H1 (cell line): ENCODE measurements at regions not wholly inside any gene's neighbourhood (a gene's known extent, or its start where the extent isn't known, plus 50 kb on each side); places are given as distances from the start of the nearest gene placed in this dataset.

Source experiments
- CTCF ChIA-PET: fragments of 300-600 bp; sonication (Branson Sonifier 250); formaldehyde crosslinking; loops from one replicate; lab custom pipeline; 2021; ENCODE audit not compliant: partially characterized antibody; lab: Charles Lee
- POLR2A ChIA-PET: fragments of 300-600 bp; sonication (Branson Sonifier 250); formaldehyde crosslinking; loops from one replicate; lab custom pipeline; 2021; ENCODE audit warnings: inconsistent platforms; ENCODE audit not compliant: partially characterized antibody; lab: Charles Lee
- DNase-seq, 2 experiments: peaks; one replicate each; pipeline versions ENCODE4 v3.0.0 to v3.0.0-alpha.2; 2010 to 2022; ENCODE audit warnings: low spot score in 2 of 2, low read depth in 1 of 2, mixed read lengths in 1 of 2
- FAIRE-seq: peaks from 2 replicates; lab custom pipeline; 2011; peaks lifted over from hg19 to GRCh38; lab: Jason Lieb, UNC
- H2AFZ ChIP-seq: 2 replicates; pipeline ENCODE4 v1.8.1; 2012; ENCODE audit warnings: low read length, inconsistent platforms
- H2AK5ac ChIP-seq: 2 replicates; pipeline ENCODE4 v1.6.1; 2013; ENCODE audit warnings: low read depth, low read length
- H2BK120ac ChIP-seq: replicated peaks from 2 replicates; pipeline ENCODE3; 2013; ENCODE audit warnings: low read depth, low read length, inconsistent platforms
- H2BK12ac ChIP-seq: 2 replicates; pipeline ENCODE4 v1.6.1; 2013; ENCODE audit warnings: low read depth, low read length
- H2BK15ac ChIP-seq: 2 replicates; pipeline ENCODE4 v1.6.1; 2013; ENCODE audit warnings: low read length
- H2BK20ac ChIP-seq: 2 replicates; pipeline ENCODE4 v1.6.1; 2013; ENCODE audit warnings: low read length
- H2BK5ac ChIP-seq: 2 replicates; pipeline ENCODE4 v1.6.1; 2013; ENCODE audit warnings: low read depth, low read length
- H3K14ac ChIP-seq: 2 replicates; pipeline ENCODE4 v1.6.1; 2013; ENCODE audit warnings: inconsistent platforms; ENCODE audit not compliant: insufficient read length
- H3K18ac ChIP-seq: 2 replicates; pipeline ENCODE4 v1.6.1; 2013; ENCODE audit warnings: low read length; ENCODE audit errors: extremely low read depth
- H3K23ac ChIP-seq: 2 replicates; pipeline ENCODE4 v1.6.1; 2013; ENCODE audit warnings: inconsistent platforms; ENCODE audit not compliant: insufficient read length
- H3K23me2 ChIP-seq: 2 replicates; pipeline ENCODE4 v1.6.1; 2013; ENCODE audit warnings: low read depth, low read length
- H3K27ac ChIP-seq: 2 replicates; pipeline ENCODE4 v1.6.1; 2011; ENCODE audit warnings: low read depth, low read length, inconsistent platforms
- H3K27me3 ChIP-seq, 4 experiments: replicated peaks in 1 of 4; 1 replicate in 1 of 4; 2 replicates in 3 of 4; pipeline versions ENCODE4 v1.6.1 to v1.8.1; 2011 to 2013; ENCODE audit warnings: low read length in 3 of 4, mild to moderate bottlenecking in 3 of 4, inconsistent platforms in 2 of 4, mixed read lengths in 2 of 4, moderate library complexity in 1 of 4; ENCODE audit not compliant: control insufficient read depth in 3 of 4, insufficient read depth in 3 of 4; ENCODE audit errors: extremely low read depth in 1 of 4
- H3K36me3 ChIP-seq, 4 experiments: 2 replicates each; pipeline versions ENCODE4 v1.6.1 to v1.8.1; 2011 to 2013; ENCODE audit warnings: mild to moderate bottlenecking in 4 of 4, low read length in 3 of 4, moderate library complexity in 2 of 4, control low read depth in 1 of 4, inconsistent platforms in 1 of 4; ENCODE audit not compliant: insufficient read depth in 4 of 4, control insufficient read depth in 2 of 4
- H3K4ac ChIP-seq: replicated peaks from 2 replicates; pipeline ENCODE3; 2013; ENCODE audit warnings: low read length, low read depth, mixed read lengths, inconsistent platforms; ENCODE audit not compliant: insufficient read length
- H3K4me1 ChIP-seq, 4 experiments: replicated peaks in 1 of 4; 1 replicate in 1 of 4; 2 replicates in 3 of 4; pipeline versions ENCODE4 v1.6.1 to v1.8.1; 2011 to 2013; ENCODE audit warnings: low read length in 3 of 4, inconsistent platforms in 2 of 4, mixed read lengths in 1 of 4; ENCODE audit not compliant: insufficient read depth in 4 of 4, control insufficient read depth in 3 of 4
- H3K4me2 ChIP-seq, 2 experiments: 2 replicates each; pipeline versions ENCODE4 v1.6.1 to v1.8.1; 2011 to 2013; ENCODE audit warnings: low read depth in 2 of 2, low read length in 2 of 2, control low read depth in 1 of 2, inconsistent platforms in 1 of 2, mild to moderate bottlenecking in 1 of 2; ENCODE audit not compliant: insufficient read depth in 1 of 2
- H3K4me3 ChIP-seq, 4 experiments: fragments of 200-600, 300-600 bp in 1 of 4; sonication (generic), shearing (Covaris generic), sonication (Bioruptor Twin) in 1 of 4; 2 replicates each; pipeline versions ENCODE4 v1.5.1 to v1.8.1; 2011 to 2016; ENCODE audit warnings: low read length in 4 of 4, low read depth in 3 of 4, control low read depth in 2 of 4, inconsistent platforms in 2 of 4, mild to moderate bottlenecking in 2 of 4, mixed read lengths in 1 of 4, moderate library complexity in 1 of 4; ENCODE audit not compliant: insufficient read depth in 2 of 4; ENCODE audit errors: extremely low read depth in 1 of 4
- H3K56ac ChIP-seq: replicated peaks from 2 replicates; pipeline ENCODE3; 2013; ENCODE audit warnings: low read depth, mild to moderate bottlenecking, mixed read lengths, low read length, inconsistent platforms; ENCODE audit not compliant: insufficient read length
- H3K79me1 ChIP-seq: 2 replicates; pipeline ENCODE4 v1.6.1; 2013; ENCODE audit warnings: low read depth, low read length, control low read depth
- H3K79me2 ChIP-seq, 2 experiments: 2 replicates each; pipeline versions ENCODE4 v1.6.1 to v1.8.1; 2012 to 2013; ENCODE audit warnings: low read length in 2 of 2, mild to moderate bottlenecking in 2 of 2, inconsistent platforms in 1 of 2; ENCODE audit not compliant: insufficient read depth in 2 of 2, control insufficient read depth in 1 of 2
- H3K9ac ChIP-seq, 4 experiments: replicated peaks in 1 of 4; 1 replicate in 1 of 4; 2 replicates in 3 of 4; pipeline versions ENCODE4 v1.6.1 to v1.8.1; 2011 to 2013; ENCODE audit warnings: low read depth in 3 of 4, low read length in 3 of 4, control low read depth in 2 of 4, mild to moderate bottlenecking in 2 of 4, moderate library complexity in 2 of 4, inconsistent platforms in 1 of 4; ENCODE audit errors: extremely low read depth in 1 of 4
- H3K9me3 ChIP-seq, 2 experiments: 2 replicates each; pipeline versions ENCODE4 v1.6.1 to v1.8.1; 2012 to 2013; ENCODE audit warnings: mild to moderate bottlenecking in 2 of 2, moderate library complexity in 2 of 2, control low read depth in 1 of 2, inconsistent platforms in 1 of 2, low read depth in 1 of 2, low read length in 1 of 2, mixed read lengths in 1 of 2; ENCODE audit not compliant: insufficient read depth in 2 of 2
- H4K20me1 ChIP-seq, 2 experiments: replicated peaks in 1 of 2; 2 replicates each; pipeline versions ENCODE3 to v1.8.1; 2011 to 2013; ENCODE audit warnings: inconsistent platforms in 2 of 2, low read length in 2 of 2, mild to moderate bottlenecking in 1 of 2; ENCODE audit not compliant: insufficient read depth in 2 of 2, control insufficient read depth in 1 of 2
- H4K5ac ChIP-seq: 2 replicates; pipeline ENCODE4 v1.6.1; 2013; ENCODE audit warnings: low read length, low read depth, mixed read lengths, inconsistent platforms; ENCODE audit not compliant: insufficient read length
- H4K8ac ChIP-seq: 2 replicates; pipeline ENCODE4 v1.8.0; 2013; ENCODE audit warnings: mild to moderate bottlenecking, moderate library complexity, low read length, inconsistent platforms; ENCODE audit not compliant: insufficient read depth; ENCODE audit errors: extremely low read depth
- H4K91ac ChIP-seq: replicated peaks from 2 replicates; pipeline ENCODE3; 2013; ENCODE audit warnings: low read length, mixed read lengths, inconsistent platforms; ENCODE audit not compliant: insufficient read length
- ATF3 ChIP-seq: IDR thresholded peaks from 2 replicates; pipeline ENCODE4 v1.6.1; 2011; ENCODE audit warnings: low read depth, mild to moderate bottlenecking, low read length; ENCODE audit not compliant: insufficient read depth
- CBX5 ChIP-seq: fragments of 300-800, 300-1000 bp; sonication (generic); IDR thresholded peaks from 2 replicates; pipeline ENCODE4 v1.7.1; 2016; ENCODE audit warnings: antibody characterized with exemption, low read length, low read depth
- CEBPB ChIP-seq: IDR thresholded peaks from 2 replicates; pipeline ENCODE4 v1.6.1; 2012; ENCODE audit warnings: low read depth, low read length
- CHD2 ChIP-seq: IDR thresholded peaks from 2 replicates; pipeline ENCODE4 v1.6.1; 2012; ENCODE audit warnings: low read length, improper control_type of control experiment
- EP300 ChIP-seq, 2 experiments: IDR thresholded peaks; 1 replicate in 1 of 2; 2 replicates in 1 of 2; pipeline ENCODE4 v1.6.1; 2011 to 2012; ENCODE audit warnings: low read depth in 2 of 2, low read length in 2 of 2, mild to moderate bottlenecking in 2 of 2, borderline replicate concordance in 1 of 2, inconsistent platforms in 1 of 2, moderate library complexity in 1 of 2
- GABPA ChIP-seq: IDR thresholded peaks from 2 replicates; pipeline ENCODE4 v1.6.1; 2011; ENCODE audit warnings: mild to moderate bottlenecking, low read length, moderate library complexity, borderline replicate concordance; ENCODE audit not compliant: insufficient read depth
- JUN ChIP-seq: IDR thresholded peaks from 2 replicates; pipeline ENCODE4 v1.6.1; 2011; ENCODE audit warnings: low read depth, mild to moderate bottlenecking, improper control_type of control experiment, low read length
- JUND ChIP-seq: IDR thresholded peaks from 2 replicates; pipeline ENCODE4 v1.6.1; 2011; ENCODE audit warnings: mild to moderate bottlenecking, improper control_type of control experiment, low read length
- KDM1A ChIP-seq: fragments of 200-600, 300-600 bp; sonication (generic); IDR thresholded peaks from 2 replicates; pipeline ENCODE4 v1.7.1; 2016; ENCODE audit warnings: mild to moderate bottlenecking, low read length, borderline replicate concordance
- MAFK ChIP-seq: IDR thresholded peaks from 2 replicates; pipeline ENCODE4 v1.6.1; 2012; ENCODE audit warnings: low read depth, mild to moderate bottlenecking, improper control_type of control experiment, low read length
- NANOG ChIP-seq: IDR thresholded peaks from 2 replicates; pipeline ENCODE4 v1.6.1; 2011; ENCODE audit warnings: low read length, low read depth, mild to moderate bottlenecking, inconsistent platforms; ENCODE audit not compliant: insufficient read depth, poor library complexity, severe bottlenecking
- POLR2A ChIP-seq, 2 experiments: IDR thresholded peaks; 1 replicate in 1 of 2; 2 replicates in 1 of 2; pipeline ENCODE4 v1.6.1; 2011; ENCODE audit warnings: low read depth in 2 of 2, low read length in 2 of 2, mild to moderate bottlenecking in 2 of 2; ENCODE audit errors: control extremely low read depth in 1 of 2
- RAD21 ChIP-seq, 2 experiments: IDR thresholded peaks in 1 of 2; conservative IDR thresholded peaks in 1 of 2; 2 replicates each; pipeline ENCODE4 v1.6.1; 2011; ENCODE audit warnings: low read depth in 2 of 2, low read length in 2 of 2, improper control_type of control experiment in 1 of 2, inconsistent platforms in 1 of 2, mild to moderate bottlenecking in 1 of 2, moderate library complexity in 1 of 2
- SIN3A ChIP-seq, 2 experiments: IDR thresholded peaks in 1 of 2; conservative IDR thresholded peaks in 1 of 2; 2 replicates each; pipeline ENCODE4 v1.6.1; 2011 to 2012; ENCODE audit warnings: low read length in 2 of 2, improper control_type of control experiment in 1 of 2, low read depth in 1 of 2, mild to moderate bottlenecking in 1 of 2
- WGBS, 2 experiments: shearing (Covaris generic) in 1 of 2; methylation state at CpG; one replicate each; pipeline versions ENCODE4 v1.1.6 to v1.1.7; 2013 to 2015; ENCODE audit warnings: low lambda C conversion rate in 2 of 2, mixed read lengths in 2 of 2, inconsistent platforms in 1 of 2, low coverage in 1 of 2, missing lambda C conversion rate in 1 of 2; ENCODE audit not compliant: insufficient replicate concordance in 2 of 2, insufficient coverage in 1 of 2, insufficient read length in 1 of 2; ENCODE audit errors: extremely low coverage in 1 of 2, missing lambda C conversion rate in 1 of 2; 5-methylcytosine and 5-hydroxymethylcytosine counted together

GRCh38 chr13:50392977-50393376, 377.7 kb downstream of the KCNRG start:
- Histone ChIP-seq H2AK5ac (no peak overlapping the region), H3K79me2 (no peaks in the 10 kb centered on the region), H3K18ac (no peak overlapping the region), H3K4me1 (peaks cover 0 to 10% (median 6%) of the 10 kb centered on the region in 4 experiments; a peak in 6 of 7 replicates), H3K9me3 (no peaks in the 10 kb centered on the region; a peak in 1 of 4 replicates), H3K23ac (no peak overlapping the region), H2BK15ac (no peak overlapping the region), H3K27me3 (no peaks in the 10 kb centered on the region), H4K91ac (no peak overlapping the region), H2BK12ac (no peak overlapping the region), H3K4me2 (no peak overlapping the region), H3K9ac (no peak overlapping the region), H3K56ac (no peak overlapping the region), H4K5ac (no peak overlapping the region), H3K36me3 (no peaks in the 10 kb centered on the region), H3K14ac (no peak overlapping the region), H2BK120ac (no peak overlapping the region), H2BK5ac (no peak overlapping the region), H3K79me1 (no peaks in the 10 kb centered on the region), H4K8ac (no peak overlapping the region), H4K20me1 (no peaks in the 10 kb centered on the region), H2BK20ac (no peak overlapping the region), H3K4me3 (no peak overlapping the region), H3K4ac (no peak overlapping the region), H3K23me2 (no peaks in the 10 kb centered on the region), H2AFZ (no peak overlapping the region), H3K27ac (no peak overlapping the region)
- 75% methylated on average over 1 of the region's 1 CpG; no CpG with 5 or more reads in 1 of the 2 experiments for WGBS, 2 experiments
- no peak for FAIRE-seq
- CTCF ChIA-PET: interaction anchor here (0.6 kb wide), 1 partner anchor 57 kb away, joined by 4 read pairs; no protein-coding TSS in a partner anchor
- POLR2A ChIA-PET: interaction anchor here (0.6 to 1.2 kb wide), 3 partner anchors 10 to 688 kb away, joined by 3 to 5 read pairs (median 4); no protein-coding TSS in a partner anchor
- DNase-seq: no peak
- TF ChIP-seq MAFK (no peak), ATF3 (no peak), CEBPB (no peak), JUN (no peak), SIN3A (conservative IDR thresholded peaks at IDR 0.05 in 1 of 2, IDR thresholded peaks at IDR 0.05 in 1 of 2; ENCODE audit: low read depth in 1 of 2, low read length in 2 of 2) (no peak), KDM1A (no peak), JUND (no peak), EP300 (IDR thresholded peaks at IDR 0.05; ENCODE audit: borderline replicate concordance in 1 of 2, low read depth in 2 of 2, low read length in 2 of 2) (no peak), NANOG (no peak), RAD21 (IDR thresholded peaks at IDR 0.05 in 1 of 2, conservative IDR thresholded peaks at IDR 0.05 in 1 of 2; ENCODE audit: low read depth in 2 of 2, low read length in 2 of 2) (no peak), GABPA (no peak), CHD2 (no peak), CBX5 (no peak), POLR2A (IDR thresholded peaks at IDR 0.05; ENCODE audit: control extremely low read depth in 1 of 2, low read depth in 2 of 2, low read length in 2 of 2) (no peak)
